NCI-H748 (cell line): ENCODE measurements at regions not wholly inside any gene's neighbourhood (a gene's known extent, or its start where the extent isn't known, plus 50 kb on each side); places are given as distances from the start of the nearest gene placed in this dataset.
"Not testable (repeated sequence)": the region's sequence is repeated elsewhere in the genome, so short reads cannot be mapped to it uniquely, and the experiment has no call there.

Source experiments
- DNase-seq: peaks from one replicate; lab custom pipeline; 2025; ENCODE audit not compliant: unreplicated experiment; lab: John Stamatoyannopoulos, UW

- DNase-seq, result peak; percentile 85
Measured at GRCh38 chr2:167844714-167845530, 402.5 kb downstream of the STK39 start.

GRCh38 chr2:167843657-167844056 lies 403.7 kb downstream of the STK39 start:
- no peak for DNase-seq

GRCh38 chr2:167843217-167843616 lies 404.2 kb downstream of the STK39 start:
- no peak for DNase-seq

- DNase-seq, result no peak
Measured at GRCh38 chr2:167842047-167842446, 405.3 kb downstream of the STK39 start.

- DNase-seq, result not testable (repeated sequence)
Measured at GRCh38 chr2:167835290-167835689, 412.1 kb downstream of the STK39 start.

GRCh38 chr2:167834707-167835106 lies 412.7 kb downstream of the STK39 start:
- no peak for DNase-seq

- no peak for DNase-seq
Measured at GRCh38 chr2:167833294-167833693, 414.1 kb downstream of the STK39 start.

GRCh38 chr2:167832868-167833287 lies 414.5 kb downstream of the STK39 start:
- DNase-seq, result no peak

GRCh38 chr2:167827352-167828097 lies 419.9 kb downstream of the STK39 start:
- peak; percentile 14 for DNase-seq

- no peak for DNase-seq
Measured at GRCh38 chr2:167826906-167827305, 420.5 kb downstream of the STK39 start.

GRCh38 chr2:167825664-167826063 lies 421.7 kb downstream of the STK39 start:
- no peak for DNase-seq

GRCh38 chr2:167822690-167823465 lies 424.5 kb downstream of the STK39 start:
- DNase-seq, result no peak

GRCh38 chr2:167820488-167820887 lies 426.9 kb downstream of the STK39 start:
- no peak for DNase-seq

GRCh38 chr2:167818521-167818920 lies 428.9 kb downstream of the STK39 start:
- DNase-seq, result no peak

GRCh38 chr2:167817908-167818307 lies 429.5 kb downstream of the STK39 start:
- DNase-seq, result no peak

GRCh38 chr2:167817422-167817821 lies 430.0 kb downstream of the STK39 start:
- no peak for DNase-seq

GRCh38 chr2:167816874-167817290 lies 430.5 kb downstream of the STK39 start:
- DNase-seq, result no peak

- DNase-seq, result no peak
Measured at GRCh38 chr2:167814881-167815718, 432.3 kb downstream of the STK39 start.

- DNase-seq, result not testable (repeated sequence)
Measured at GRCh38 chr2:167814482-167814880, 432.9 kb downstream of the STK39 start.

GRCh38 chr2:167809799-167810198 lies 437.6 kb downstream of the STK39 start:
- not testable (repeated sequence) for DNase-seq
